Right lobe of liver (tissue), 6 donors: ENCODE measurements at regions not wholly inside any gene's neighbourhood (a gene's known extent, or its start where the extent isn't known, plus 50 kb on each side); places are given as distances from the start of the nearest gene placed in this dataset.

Experiments used
- ATAC-seq, 4 donors: fragments of 200-7000 bp; cut with Tn5 transposase; one replicate each; pipeline ENCODE4 v1.9.1; 2020; ENCODE audit warnings: mild to moderate bottlenecking in 4 of 4, moderate library complexity in 4 of 4
- DNase-seq, 3 donors: peaks; one replicate each; pipeline ENCODE4 v3.0.0-alpha.2; 2020
- H3K27ac ChIP-seq, 3 donors: fragments of 200-600 bp; one replicate each; pipeline ENCODE4 v1.8.0; 2022
- H3K27me3 ChIP-seq, 2 donors: fragments of 200-600 bp; one replicate each; pipeline ENCODE4 v1.8.0; 2022
- H3K36me3 ChIP-seq, 4 donors: fragments of 200-600 bp; sonication (generic) in 1 of 4; one replicate each; pipeline versions ENCODE4 v1.5.1 to v1.8.0; 2017 to 2022; ENCODE audit warnings: control low read depth in 1 of 4
- H3K4me1 ChIP-seq, 4 donors: fragments of 200-600 bp; sonication (generic) in 1 of 4; one replicate each; pipeline versions ENCODE4 v1.5.1 to v1.8.0; 2017 to 2022; ENCODE audit warnings: control low read depth in 1 of 4
- H3K4me3 ChIP-seq, 3 donors: fragments of 200-600 bp; one replicate each; pipeline ENCODE4 v1.8.0; 2022
- H3K9me3 ChIP-seq, 4 donors: fragments of 200-600 bp; sonication (generic) in 1 of 4; one replicate each; pipeline versions ENCODE4 v1.5.1 to v1.8.0; 2017 to 2022; ENCODE audit warnings: control low read depth in 1 of 4
- CTCF ChIP-seq, 4 donors: fragments of 200-600 bp in 3 of 4; fragments of 450-650 bp in 1 of 4; IDR thresholded peaks; one replicate each; pipeline versions ENCODE4 v1.5.1 to v1.8.0; 2016 to 2022; ENCODE audit warnings: antibody characterized with exemption in 4 of 4, mild to moderate bottlenecking in 2 of 4
- POLR2A ChIP-seq: fragments of 450-650 bp; IDR thresholded peaks from one replicate; pipeline ENCODE4 v1.6.1; 2017; ENCODE audit warnings: antibody characterized with exemption, mild to moderate bottlenecking
- WGBS: methylation state at CpG from one replicate; pipeline ENCODE4 v1.1.6; 2018; ENCODE audit warnings: low coverage, low lambda C conversion rate; ENCODE audit not compliant: insufficient coverage; ENCODE audit errors: missing lambda C conversion rate; 5-methylcytosine and 5-hydroxymethylcytosine counted together
- intact Hi-C, 2 donors: fragments of 100-400 bp; cut with DNase I; formaldehyde crosslinking; loops; one replicate each; pipeline versions ENCODE4 v1.11.2 to v1.14.1; 2022
- donor health status: DM: no; HTN: yes; CAD: no.
- donor health status: DM: no; HTN: no; CAD: no.
- donor health status: DM: no; HTN: no; CAD: no.
- donor health status: DM: no; HTN: yes; CAD: no.
- donor health status: DM: no; HTN: yes; CAD: no.

GRCh38 chr3:31439890-31440750 is 92.6 kb upstream of the STT3B start:
- Histone ChIP-seq H3K4me1 (no peaks in the 10 kb centered on the region), H3K27me3 (no peaks in the 10 kb centered on the region), H3K9me3 (no peaks in the 10 kb centered on the region), H3K36me3 (no peaks in the 10 kb centered on the region), H3K4me3 (no peak overlapping the region), H3K27ac (no peak overlapping the region)
- WGBS = 38% methylated on average over 3 of the region's 3 CpGs
- DNase-seq (no peak), ATAC-seq (no peak)
- TF ChIP-seq POLR2A (no peak), CTCF (IDR thresholded peaks at IDR 0.05) (no peak)
- intact Hi-C loops = no loop called here

GRCh38 chr3:31440878-31441277 is 91.8 kb upstream of the STT3B start:
- WGBS = 82% methylated on average over 1 of the region's 1 CpG
- ATAC-seq (no peak), DNase-seq (no peak)
- no peak overlapping the region for H3K27ac ChIP-seq
- no peaks in the 10 kb centered on the region for H3K4me1 ChIP-seq
- H3K4me3 ChIP-seq = no peak overlapping the region
- H3K27me3 ChIP-seq = no peaks in the 10 kb centered on the region
- no peaks in the 10 kb centered on the region for H3K36me3 ChIP-seq
- TF ChIP-seq CTCF (IDR thresholded peaks at IDR 0.05) (no peak), POLR2A (no peak)
- H3K9me3 ChIP-seq = no peaks in the 10 kb centered on the region
- intact Hi-C loops = no loop called here

- Histone ChIP-seq H3K27me3 (no peaks in the 10 kb centered on the region), H3K4me1 (no peaks in the 10 kb centered on the region), H3K27ac (no peak overlapping the region), H3K4me3 (no peak overlapping the region), H3K9me3 (no peaks in the 10 kb centered on the region), H3K36me3 (no peaks in the 10 kb centered on the region)
- TF ChIP-seq POLR2A (no peak), CTCF (IDR thresholded peaks at IDR 0.05) (no peak)
- WGBS = 55% methylated on average over 2 of the region's 2 CpGs
- intact Hi-C loops = no loop called here
- no peak for DNase-seq
- ATAC-seq = no peak
Observed at GRCh38 chr3:31442755-31443154, 90.0 kb upstream of the STT3B start.

- TF ChIP-seq CTCF (IDR thresholded peaks at IDR 0.05) = no peak
- TF ChIP-seq POLR2A = no peak
- H3K27ac ChIP-seq = no peak overlapping the region
- 72% methylated on average over 6 of the region's 6 CpGs for WGBS
- intact Hi-C loops = no loop called here
- DNase-seq = no peak
- no peaks in the 10 kb centered on the region for H3K27me3 ChIP-seq
- ATAC-seq = no peak
- no peaks in the 10 kb centered on the region for H3K9me3 ChIP-seq
- no peaks in the 10 kb centered on the region for H3K36me3 ChIP-seq
- no peaks in the 10 kb centered on the region for H3K4me1 ChIP-seq
- H3K4me3 ChIP-seq = no peak overlapping the region
Observed at GRCh38 chr3:31444220-31445142, 88.2 kb upstream of the STT3B start.
